ENCODE measurements at regions not wholly inside any gene's neighbourhood (a gene's known extent, or its start where the extent isn't known, plus 50 kb on each side); places are given as distances from the start of the nearest gene placed in this dataset.

DNA sequence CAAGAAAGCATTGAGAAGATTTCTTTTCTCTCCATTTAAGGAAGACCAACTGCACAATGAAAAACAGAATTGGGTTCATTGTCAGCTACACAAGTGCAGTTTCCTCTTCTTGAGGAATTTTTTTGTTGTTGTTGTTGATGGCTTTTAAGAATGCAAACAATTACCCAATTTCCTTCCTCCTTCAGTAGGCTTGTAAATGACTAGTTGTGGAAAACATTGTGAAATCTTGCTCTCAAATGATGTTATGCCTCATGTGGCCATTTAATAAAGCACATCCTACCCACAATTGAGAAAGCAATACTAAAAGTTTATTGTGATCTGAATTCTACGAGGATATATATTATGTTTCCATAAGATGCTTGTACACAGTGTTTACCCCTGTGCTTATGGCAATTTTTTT lies 171.6 kb downstream of the FAM174A start:
- TF ChIP-seq NR2C2 (IDR thresholded peaks at IDR 0.05; ENCODE audit: borderline replicate concordance, control insufficient read depth, insufficient read length, low read depth): no peak
- no peak for TF ChIP-seq NBN (IDR thresholded peaks at IDR 0.05)
- TF ChIP-seq, protein P1, sequence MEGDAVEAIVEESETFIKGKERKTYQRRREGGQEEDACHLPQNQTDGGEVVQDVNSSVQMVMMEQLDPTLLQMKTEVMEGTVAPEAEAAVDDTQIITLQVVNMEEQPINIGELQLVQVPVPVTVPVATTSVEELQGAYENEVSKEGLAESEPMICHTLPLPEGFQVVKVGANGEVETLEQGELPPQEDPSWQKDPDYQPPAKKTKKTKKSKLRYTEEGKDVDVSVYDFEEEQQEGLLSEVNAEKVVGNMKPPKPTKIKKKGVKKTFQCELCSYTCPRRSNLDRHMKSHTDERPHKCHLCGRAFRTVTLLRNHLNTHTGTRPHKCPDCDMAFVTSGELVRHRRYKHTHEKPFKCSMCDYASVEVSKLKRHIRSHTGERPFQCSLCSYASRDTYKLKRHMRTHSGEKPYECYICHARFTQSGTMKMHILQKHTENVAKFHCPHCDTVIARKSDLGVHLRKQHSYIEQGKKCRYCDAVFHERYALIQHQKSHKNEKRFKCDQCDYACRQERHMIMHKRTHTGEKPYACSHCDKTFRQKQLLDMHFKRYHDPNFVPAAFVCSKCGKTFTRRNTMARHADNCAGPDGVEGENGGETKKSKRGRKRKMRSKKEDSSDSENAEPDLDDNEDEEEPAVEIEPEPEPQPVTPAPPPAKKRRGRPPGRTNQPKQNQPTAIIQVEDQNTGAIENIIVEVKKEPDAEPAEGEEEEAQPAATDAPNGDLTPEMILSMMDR (IDR thresholded peaks at IDR 0.05 in 2 of 3, conservative IDR thresholded peaks at IDR 0.05 in 1 of 3; ENCODE audit: control insufficient read depth in 2 of 3, extremely low read depth in 1 of 3, insufficient read depth in 1 of 3, low read depth in 3 of 3, low read length in 3 of 3): 0 out of 6 replicates have a peak, but pooled peaks of 1 of the 3 experiments have one; percentile 13
- no peak for TF ChIP-seq ZNF274 (IDR thresholded peaks at IDR 0.05; ENCODE audit: insufficient read depth, insufficient read length)
- no peak for TF ChIP-seq POLR2A (IDR thresholded peaks at IDR 0.05; ENCODE audit: low read depth, low read length)
- no peak for TF ChIP-seq SMAD1 (IDR thresholded peaks at IDR 0.05; ENCODE audit: low read depth, partially characterized antibody)
- TF ChIP-seq CHD2 (IDR thresholded peaks at IDR 0.05; ENCODE audit: borderline replicate concordance, low read depth, low read length): no peak
- no peak for TF ChIP-seq NRF1 (conservative IDR thresholded peaks at IDR 0.05; ENCODE audit: low read depth, low read length)
- no peak for TF ChIP-seq POLR2AphosphoS5 (IDR thresholded peaks at IDR 0.05; ENCODE audit: low read length)
